Testis (tissue), 2 donors: ENCODE measurements at regions not wholly inside any gene's neighbourhood (a gene's known extent, or its start where the extent isn't known, plus 50 kb on each side); places are given as distances from the start of the nearest gene placed in this dataset.

Experiments
- POLR2A ChIP-seq: fragments of 450-650 bp; IDR thresholded peaks from one replicate; pipeline ENCODE4 v1.6.1; 2017; ENCODE audit warnings: antibody characterized with exemption, mild to moderate bottlenecking, moderate library complexity
- TF ChIP-seq, protein P1 (sequence below), 3 experiments: fragments of 450-650 bp in 2 of 3; fragments of 200-600 bp in 1 of 3; sonication (generic) in 1 of 3; IDR thresholded peaks; one replicate each; pipeline ENCODE4 v1.5.1; 2016 to 2019; ENCODE audit warnings: antibody characterized with exemption in 3 of 3, mild to moderate bottlenecking in 2 of 3, moderate library complexity in 1 of 3

DNA sequence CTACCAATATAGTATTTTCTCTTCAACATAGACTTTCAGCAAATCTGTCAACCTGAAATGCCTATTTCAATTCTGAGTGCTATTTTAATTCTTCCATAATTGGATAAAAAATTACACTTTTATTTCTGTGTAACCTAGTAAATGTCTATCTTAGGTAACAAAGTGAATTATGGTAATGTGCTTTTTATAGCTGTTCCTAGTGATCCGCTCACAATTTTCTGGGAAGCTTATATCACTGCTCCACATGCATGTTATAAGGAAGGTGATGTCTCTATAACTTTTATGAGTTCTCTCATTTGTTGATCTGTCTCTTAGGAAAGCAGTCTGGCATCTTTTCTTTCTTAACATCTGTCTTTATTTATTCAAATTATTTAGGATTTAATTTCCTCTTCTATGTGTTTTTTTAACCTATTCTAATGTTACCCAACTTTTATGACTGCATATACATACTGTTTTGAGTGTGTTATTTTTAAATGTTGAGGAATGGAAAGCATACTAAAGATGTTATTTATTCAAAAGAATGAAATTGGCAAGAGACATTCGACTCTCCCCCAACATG, 777.1 kb upstream of the MDGA2 start:
- TF ChIP-seq, protein P1, sequence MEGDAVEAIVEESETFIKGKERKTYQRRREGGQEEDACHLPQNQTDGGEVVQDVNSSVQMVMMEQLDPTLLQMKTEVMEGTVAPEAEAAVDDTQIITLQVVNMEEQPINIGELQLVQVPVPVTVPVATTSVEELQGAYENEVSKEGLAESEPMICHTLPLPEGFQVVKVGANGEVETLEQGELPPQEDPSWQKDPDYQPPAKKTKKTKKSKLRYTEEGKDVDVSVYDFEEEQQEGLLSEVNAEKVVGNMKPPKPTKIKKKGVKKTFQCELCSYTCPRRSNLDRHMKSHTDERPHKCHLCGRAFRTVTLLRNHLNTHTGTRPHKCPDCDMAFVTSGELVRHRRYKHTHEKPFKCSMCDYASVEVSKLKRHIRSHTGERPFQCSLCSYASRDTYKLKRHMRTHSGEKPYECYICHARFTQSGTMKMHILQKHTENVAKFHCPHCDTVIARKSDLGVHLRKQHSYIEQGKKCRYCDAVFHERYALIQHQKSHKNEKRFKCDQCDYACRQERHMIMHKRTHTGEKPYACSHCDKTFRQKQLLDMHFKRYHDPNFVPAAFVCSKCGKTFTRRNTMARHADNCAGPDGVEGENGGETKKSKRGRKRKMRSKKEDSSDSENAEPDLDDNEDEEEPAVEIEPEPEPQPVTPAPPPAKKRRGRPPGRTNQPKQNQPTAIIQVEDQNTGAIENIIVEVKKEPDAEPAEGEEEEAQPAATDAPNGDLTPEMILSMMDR (IDR thresholded peaks at IDR 0.05) = no peak
- no peak for TF ChIP-seq POLR2A
